Limb (tissue), 2 donors: ENCODE measurements at regions not wholly inside any gene's neighbourhood (a gene's known extent, or its start where the extent isn't known, plus 50 kb on each side); places are given as distances from the start of the nearest gene placed in this dataset.
A peak's percentile ranks its signal among the peaks of the same experiment; 100 is the strongest.

Source experiments
- DNase-seq, 2 donors: peaks; one replicate each; pipeline ENCODE4 v3.0.0-alpha.2; 2016; ENCODE audit errors: extremely low spot score in 2 of 2

DNA sequence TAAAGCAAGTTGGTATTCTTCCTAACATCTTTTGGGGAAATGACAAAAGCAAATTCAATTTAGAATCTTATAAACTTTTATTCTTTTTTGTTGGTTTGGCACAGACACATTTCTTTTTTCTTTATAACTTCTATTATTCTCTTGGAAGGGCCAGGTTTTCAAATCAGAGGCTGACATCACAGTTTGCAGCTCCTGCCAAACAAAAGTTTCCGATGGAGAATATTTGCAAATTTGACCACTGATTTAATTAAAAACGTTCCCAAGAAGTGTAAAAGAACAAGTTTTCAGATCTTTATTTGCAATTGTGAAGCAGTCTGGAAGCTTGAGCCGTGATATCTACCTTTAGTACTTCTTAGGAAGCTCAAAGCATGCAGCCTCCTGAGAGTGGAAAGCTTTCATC lies 53.8 kb upstream of the CD83 start:
- DNase-seq = no peak

GRCh38 chr6:14065350-14065749 lies 52.2 kb upstream of the CD83 start:
- no peak for DNase-seq

DNA sequence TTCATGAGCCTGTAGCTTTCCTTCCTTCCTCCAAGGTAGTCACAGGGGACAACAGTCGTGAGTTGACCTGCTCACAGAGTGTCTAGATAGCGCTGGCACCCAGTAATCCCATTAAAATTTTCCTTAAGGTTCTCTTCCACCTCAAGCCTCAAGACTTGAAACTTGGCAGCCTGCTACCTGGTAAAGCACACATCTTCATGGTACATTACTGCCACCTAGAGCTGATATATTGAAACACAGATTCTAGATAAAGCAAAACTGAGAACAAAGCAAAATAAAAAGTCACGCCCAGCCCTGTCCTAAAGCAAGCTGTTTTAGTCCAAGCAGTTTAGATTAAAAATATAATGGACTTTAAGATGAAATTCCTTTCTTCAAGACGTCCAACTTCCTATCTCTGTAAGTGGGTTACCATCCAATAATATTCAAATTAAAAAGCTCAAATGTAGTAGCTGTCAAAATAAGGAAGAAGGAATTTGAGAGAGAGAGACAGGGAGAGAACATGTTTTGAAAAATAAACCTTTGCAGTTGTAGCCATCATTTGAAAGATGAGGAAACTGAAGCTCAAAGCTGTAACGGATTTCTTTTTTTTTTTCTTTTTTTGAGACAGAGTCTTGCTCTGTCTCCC lies 50.7 kb upstream of the CD83 start:
- DNase-seq = peak; percentile 42 to 85

DNA sequence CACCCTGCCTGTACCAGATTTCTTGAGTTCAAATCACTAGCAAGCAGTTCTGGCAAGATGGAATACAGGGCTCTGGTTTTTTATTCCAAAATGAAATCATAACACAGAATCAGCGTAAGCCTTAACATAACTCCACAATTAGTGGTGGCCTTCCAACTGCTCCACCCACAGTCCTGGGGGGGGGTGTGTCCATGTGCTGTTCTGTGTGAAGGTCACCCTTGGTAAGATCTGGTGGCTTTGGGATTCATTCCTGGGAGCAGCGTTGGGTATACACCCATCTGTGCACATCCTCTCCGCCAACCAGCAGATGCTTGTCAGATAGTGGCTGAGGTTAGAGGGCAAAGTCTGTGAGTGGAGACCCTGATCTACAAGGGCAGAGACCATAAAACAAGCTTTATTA lies 49.9 kb upstream of the CD83 start:
- DNase-seq = no peak
